Dermis microvascular lymphatic vessel endothelial cell (primary cell): ENCODE measurements at regions not wholly inside any gene's neighbourhood (a gene's known extent, or its start where the extent isn't known, plus 50 kb on each side); places are given as distances from the start of the nearest gene placed in this dataset.

Experiments
- DNase-seq, 2 donors: peaks; one replicate each; pipeline versions ENCODE4 v3.0.0 to v3.0.0-alpha.2; 2010; ENCODE audit warnings: low read depth in 2 of 2

GRCh38 chr5:164578401-164578800, 1073.0 kb downstream of the MAT2B start:
- DNase-seq = no peak

DNA sequence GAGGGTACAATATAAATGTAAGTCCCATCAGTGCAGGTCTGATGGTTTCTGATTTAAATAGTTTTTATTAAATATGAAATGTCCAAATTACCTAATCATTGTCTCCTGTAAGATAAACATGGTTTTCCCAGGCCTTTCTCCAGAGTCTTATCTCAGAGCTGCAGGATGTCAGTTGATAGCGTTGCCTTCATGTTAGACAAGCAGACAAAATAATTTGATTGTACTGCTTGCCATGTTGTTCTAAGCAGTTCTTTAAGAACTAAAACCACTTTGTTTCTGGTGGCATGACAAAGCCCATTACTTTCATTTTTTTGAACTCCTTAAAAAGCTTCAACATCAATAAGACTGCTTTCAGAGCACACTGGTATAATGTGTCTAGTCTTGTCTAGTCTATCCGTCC, 1073.5 kb downstream of the MAT2B start:
- no peak for DNase-seq

- DNase-seq = no peak
Measured at GRCh38 chr5:164580155-164580554, 1074.7 kb downstream of the MAT2B start.

GRCh38 chr5:164581889-164582288, 1076.5 kb downstream of the MAT2B start:
- DNase-seq = no peak

GRCh38 chr5:164593982-164594381, 1088.6 kb downstream of the MAT2B start:
- DNase-seq = no peak

GRCh38 chr5:164597293-164597900, 1092.0 kb downstream of the MAT2B start:
- DNase-seq = no peak

- no peak for DNase-seq
Measured at GRCh38 chr5:164600274-164600673, 1094.9 kb downstream of the MAT2B start.

DNA sequence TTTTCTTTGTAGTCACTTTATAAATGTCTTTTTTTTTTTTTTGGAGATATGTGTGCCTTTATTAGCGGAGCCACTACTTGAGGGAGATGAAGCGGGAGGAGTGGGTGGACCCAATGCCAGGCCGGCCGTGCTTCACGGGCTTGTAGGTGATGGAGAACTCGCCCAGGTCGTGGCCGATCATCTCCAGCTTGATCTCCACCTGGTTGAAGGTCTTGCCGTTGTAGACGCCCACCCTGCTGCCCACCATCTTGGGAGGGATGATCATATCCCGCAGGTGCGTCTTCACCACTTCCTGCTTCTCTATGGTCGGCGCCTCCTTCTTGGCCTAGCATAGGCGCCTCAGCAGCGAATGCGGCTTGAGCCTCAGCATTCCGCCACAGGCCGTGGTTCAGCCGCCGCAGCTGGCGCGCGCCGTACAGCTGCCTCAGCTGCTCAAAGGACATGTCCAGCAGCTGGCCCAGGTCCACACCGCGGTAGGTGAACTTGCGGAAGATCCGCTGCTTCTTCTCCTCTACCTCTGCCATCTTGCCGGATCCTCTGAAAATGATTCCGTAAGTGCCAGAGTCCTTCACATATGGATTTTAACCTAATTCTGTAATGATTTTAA, 1095.6 kb downstream of the MAT2B start:
- DNase-seq = no peak

- DNase-seq = no peak
Measured at GRCh38 chr5:164608507-164608906, 1103.1 kb downstream of the MAT2B start.

GRCh38 chr5:164610374-164610773, 1105.0 kb downstream of the MAT2B start:
- DNase-seq = no peak

DNA sequence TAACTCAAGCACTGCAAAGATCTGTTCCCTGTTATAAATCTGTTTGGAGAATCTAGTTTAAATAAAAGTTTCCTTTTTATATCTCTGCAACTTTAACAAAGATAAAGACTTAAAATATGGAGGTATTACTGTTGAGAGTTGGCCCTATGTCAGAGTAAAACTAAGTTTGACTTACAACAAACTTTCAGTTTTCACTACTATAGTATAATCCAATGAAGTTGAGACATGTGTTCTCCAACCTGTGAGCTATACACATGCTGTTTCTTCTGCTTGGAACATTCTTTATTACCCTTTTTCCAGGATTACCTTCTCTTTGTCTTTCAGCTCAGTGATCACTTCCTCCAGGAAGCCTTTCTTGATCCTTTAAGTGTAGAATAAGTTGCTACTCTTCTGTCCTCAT, 1109.3 kb downstream of the MAT2B start:
- DNase-seq = no peak

- DNase-seq = no peak
Measured at GRCh38 chr5:164617290-164617689, 1111.9 kb downstream of the MAT2B start.

DNA sequence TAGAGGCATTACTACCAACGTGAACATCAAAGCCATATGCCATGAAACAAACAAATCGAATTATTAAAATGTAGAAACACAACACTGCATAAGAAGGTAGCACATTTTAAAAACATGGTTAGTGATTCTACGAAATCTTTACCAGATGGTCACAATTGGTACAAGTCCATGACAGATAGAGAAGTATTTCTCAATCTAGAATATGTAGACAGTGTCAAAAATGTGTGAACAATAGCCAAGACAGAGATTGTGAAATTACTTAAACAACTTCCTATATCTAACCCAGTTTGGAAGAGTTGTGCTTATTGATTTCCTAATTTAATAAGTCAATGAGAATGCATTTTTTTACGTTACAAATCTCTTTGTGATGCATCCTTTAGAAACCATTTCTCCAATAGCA, 1121.6 kb downstream of the MAT2B start:
- no peak for DNase-seq

GRCh38 chr5:164636456-164636855, 1131.0 kb downstream of the MAT2B start:
- DNase-seq = no peak

- DNase-seq = no peak
Measured at GRCh38 chr5:164637931-164638521, 1132.6 kb downstream of the MAT2B start.

GRCh38 chr5:164649266-164649665, 1143.8 kb downstream of the MAT2B start:
- DNase-seq = no peak

DNA sequence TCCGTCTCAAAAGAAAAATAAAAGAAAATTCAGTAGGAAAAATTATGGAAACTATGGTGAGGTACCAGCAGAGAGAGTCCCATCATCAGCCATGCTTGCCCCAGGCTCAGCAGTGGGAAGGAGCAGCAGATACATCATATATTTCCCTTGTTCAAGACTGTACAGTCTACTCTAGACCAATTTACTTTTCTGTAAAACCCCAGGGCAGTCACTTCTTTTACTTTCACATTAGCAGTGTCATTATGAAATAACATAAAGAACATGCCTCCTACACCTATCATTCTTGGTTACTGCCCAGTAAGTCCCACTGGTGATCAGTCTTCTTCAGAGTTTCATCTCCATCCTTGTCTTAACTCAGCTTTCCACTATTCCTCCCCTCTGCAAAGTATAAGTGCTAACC, 1145.0 kb downstream of the MAT2B start:
- no peak for DNase-seq

DNA sequence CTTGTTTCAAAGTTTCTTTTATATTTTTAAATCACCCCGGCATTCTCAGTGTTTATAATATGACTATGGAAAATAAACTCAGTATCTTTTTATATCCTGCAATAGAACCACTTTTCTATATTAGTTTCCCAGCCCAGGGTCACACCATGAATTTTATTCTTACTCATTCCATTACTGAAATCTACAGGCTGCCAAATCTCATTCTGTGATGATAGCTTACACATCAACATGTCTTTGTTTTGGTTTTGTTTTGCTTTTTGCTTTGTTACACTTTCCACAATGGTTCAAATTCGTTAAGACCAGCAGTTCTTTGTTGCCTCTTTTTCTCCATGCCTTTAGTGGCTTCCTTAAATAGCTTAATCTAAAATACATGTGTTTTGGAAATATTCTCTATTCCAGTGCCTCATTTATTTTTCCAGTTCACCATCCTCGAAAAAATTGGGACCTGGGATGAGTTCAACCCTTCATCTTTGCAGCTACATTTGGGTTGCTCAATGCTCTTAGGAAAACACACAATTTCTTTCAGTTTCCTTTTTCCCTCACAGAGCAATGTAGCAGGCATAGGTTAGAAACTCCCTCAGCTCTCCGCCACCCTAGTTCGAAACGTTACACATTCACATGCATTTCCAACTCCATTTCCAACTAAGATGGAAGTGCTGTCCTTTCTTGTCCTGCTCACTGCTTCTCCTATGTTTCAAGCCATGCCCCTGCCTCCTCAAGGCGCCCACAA, 1146.3 kb downstream of the MAT2B start:
- DNase-seq = no peak

DNA sequence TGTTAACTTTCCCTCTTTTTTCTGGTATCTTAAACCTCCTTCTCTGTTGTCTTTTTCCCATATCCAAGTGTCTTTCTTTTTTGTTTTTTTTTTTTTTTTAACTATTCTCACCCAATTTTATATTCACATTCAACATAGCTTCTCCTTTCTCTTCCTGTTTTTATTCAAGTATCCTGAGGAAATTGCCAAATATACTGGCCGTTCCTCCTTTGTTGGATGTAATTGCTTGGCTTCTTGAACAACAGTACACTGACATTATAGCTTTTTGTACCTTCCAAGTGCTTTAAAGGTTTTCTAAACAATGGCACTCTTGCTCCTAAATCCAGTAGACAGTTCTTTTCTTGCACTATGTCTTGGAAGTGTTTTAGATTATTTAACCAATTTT, 1146.8 kb downstream of the MAT2B start:
- DNase-seq = no peak

DNA sequence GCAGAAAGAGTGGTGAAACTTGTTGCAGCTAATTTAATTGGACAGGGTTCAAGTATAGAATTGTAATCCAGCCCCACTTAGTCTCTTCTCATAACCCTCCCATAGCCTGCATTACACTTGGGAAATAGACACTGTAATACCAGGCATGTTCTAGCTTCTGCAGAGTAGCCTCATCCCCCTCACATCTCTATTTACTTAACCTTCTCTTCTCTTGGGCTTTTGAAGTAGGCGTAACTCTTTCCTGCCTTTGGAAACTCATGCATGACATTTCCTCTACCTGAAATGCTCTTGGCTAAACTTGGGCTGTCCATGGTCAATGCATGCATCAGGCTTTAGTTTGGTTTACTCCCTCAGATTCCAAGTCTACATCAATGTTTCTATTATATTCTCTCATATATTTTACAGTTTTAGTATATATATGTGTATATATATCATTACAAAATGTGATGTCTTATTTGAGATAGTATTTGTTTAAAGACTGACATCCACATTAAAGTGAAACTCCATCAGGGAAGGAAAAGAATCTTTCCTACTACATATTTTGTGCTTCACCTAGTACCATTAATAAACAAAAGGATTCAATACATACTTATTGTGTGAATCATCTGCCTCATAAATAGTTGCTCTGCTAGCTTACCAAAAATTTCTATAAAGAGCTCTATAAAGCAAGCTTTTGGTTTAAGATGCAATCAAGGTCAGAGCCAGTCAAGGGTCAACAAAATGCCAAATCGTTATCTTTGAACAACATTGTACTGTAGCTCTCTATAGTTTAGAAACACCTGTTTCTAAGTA, 1158.0 kb downstream of the MAT2B start:
- no peak for DNase-seq

DNA sequence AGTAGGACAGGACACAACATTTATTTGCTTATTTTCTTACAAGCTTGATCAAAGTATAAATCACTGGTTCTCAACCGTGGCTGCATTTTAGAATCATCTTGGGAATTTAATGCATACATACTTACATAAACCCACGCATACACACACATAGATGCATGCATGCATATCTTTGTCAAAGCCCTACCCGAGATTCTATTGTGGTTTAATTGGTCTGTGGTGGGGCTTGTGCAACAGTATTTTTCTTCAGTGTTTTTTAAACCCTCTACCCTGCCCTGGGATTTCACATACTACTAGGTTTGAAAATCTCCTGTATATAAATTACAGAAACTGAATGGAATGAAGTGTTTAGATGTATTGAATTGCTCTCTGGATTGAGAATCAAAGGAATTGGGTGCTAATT, 1166.2 kb downstream of the MAT2B start:
- DNase-seq = no peak

- no peak for DNase-seq
Measured at GRCh38 chr5:164672205-164672604, 1166.8 kb downstream of the MAT2B start.
